SK-N-MC (cell line): ENCODE measurements at regions not wholly inside any gene's neighbourhood (a gene's known extent, or its start where the extent isn't known, plus 50 kb on each side); places are given as distances from the start of the nearest gene placed in this dataset.

Experiments
- EZH2 ChIP-seq: fragments of 200-600 bp; sonication (generic); IDR thresholded peaks from one replicate; pipeline ENCODE4 v1.6.1; 2017; ENCODE audit warnings: antibody characterized with exemption
- POLR2AphosphoS5 ChIP-seq: IDR thresholded peaks from 2 replicates; pipeline ENCODE4 v1.6.1; 2012; ENCODE audit warnings: mild to moderate bottlenecking, low read depth, low read length, borderline replicate concordance

DNA sequence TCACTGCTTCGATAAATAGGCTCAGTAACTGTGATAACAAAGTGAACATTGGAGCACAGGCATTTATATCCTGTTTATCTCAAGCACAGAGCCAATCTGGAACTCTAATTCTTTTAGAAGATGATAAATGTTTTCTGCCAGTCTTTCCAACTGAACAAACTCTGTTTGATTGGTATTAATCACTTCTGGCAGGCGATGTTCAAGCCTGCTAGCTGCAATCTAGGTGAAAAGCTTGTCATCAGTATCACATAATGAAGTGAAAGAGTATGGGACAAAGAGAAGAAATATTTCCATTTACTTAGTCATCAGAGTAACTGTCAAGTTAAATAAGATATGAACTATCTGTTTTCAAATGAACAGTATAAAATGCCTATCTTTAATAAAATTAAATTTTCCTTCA is 577.3 kb downstream of the VGLL3 start:
- TF ChIP-seq POLR2AphosphoS5 (no peak), EZH2 (no peak)
